AG04449 (cell line): ENCODE measurements at regions not wholly inside any gene's neighbourhood (a gene's known extent, or its start where the extent isn't known, plus 50 kb on each side); places are given as distances from the start of the nearest gene placed in this dataset.

Source experiments
- CTCF ChIA-PET: fragments of 350-600 bp; formaldehyde crosslinking; extraction: SDS; loops from one replicate; lab custom pipeline; 2021; ENCODE audit warnings: antibody characterized with exemption; lab: Yijun Ruan, JAX
- POLR2A ChIA-PET: fragments of 400-600, 350-600 bp; formaldehyde crosslinking; extraction: SDS; loops from one replicate; lab custom pipeline; 2020; ENCODE audit warnings: antibody characterized with exemption, inconsistent platforms; lab: Yijun Ruan, JAX
- DNase-seq: peaks from one replicate; pipeline ENCODE4 v3.0.0-alpha.2; 2010; ENCODE audit warnings: low read depth, low spot score
- H3K4me3 ChIP-seq: 2 replicates; pipeline ENCODE4 v1.5.1; 2011; ENCODE audit warnings: low read depth, mild to moderate bottlenecking, control low read depth, low read length
- TF ChIP-seq, protein P1 (sequence below): IDR thresholded peaks from one replicate; pipeline ENCODE4 v1.5.1; 2011; ENCODE audit warnings: mild to moderate bottlenecking, moderate library complexity, low read length, control low read depth, inconsistent platforms; ENCODE audit not compliant: insufficient read depth; ENCODE audit errors: missing control alignments

DNA sequence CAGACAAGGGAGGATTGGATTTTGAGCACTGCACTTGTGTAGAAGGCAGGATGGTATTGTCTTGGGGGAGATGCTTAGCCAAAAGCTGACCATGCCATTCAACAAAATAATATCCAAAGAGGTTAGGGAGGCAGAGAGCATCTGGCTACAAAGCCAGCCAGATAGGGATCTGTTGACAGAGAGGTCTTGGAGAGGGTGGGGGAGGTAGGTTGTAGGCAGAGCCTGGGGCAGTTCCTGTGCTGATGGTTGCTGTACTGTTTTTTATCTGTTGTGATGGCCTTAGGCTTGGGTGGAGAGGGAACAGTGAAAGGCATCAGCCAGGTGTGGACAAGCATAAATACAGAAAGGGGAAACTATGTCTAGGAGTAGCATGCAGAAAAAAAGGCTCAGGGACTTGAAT is 100.9 kb downstream of the AQP4 start:
- no peak overlapping the region for H3K4me3 ChIP-seq
- no peak for DNase-seq
- ChIA-PET CTCF (no interaction called here), POLR2A (no interaction called here)
- TF ChIP-seq, protein P1, sequence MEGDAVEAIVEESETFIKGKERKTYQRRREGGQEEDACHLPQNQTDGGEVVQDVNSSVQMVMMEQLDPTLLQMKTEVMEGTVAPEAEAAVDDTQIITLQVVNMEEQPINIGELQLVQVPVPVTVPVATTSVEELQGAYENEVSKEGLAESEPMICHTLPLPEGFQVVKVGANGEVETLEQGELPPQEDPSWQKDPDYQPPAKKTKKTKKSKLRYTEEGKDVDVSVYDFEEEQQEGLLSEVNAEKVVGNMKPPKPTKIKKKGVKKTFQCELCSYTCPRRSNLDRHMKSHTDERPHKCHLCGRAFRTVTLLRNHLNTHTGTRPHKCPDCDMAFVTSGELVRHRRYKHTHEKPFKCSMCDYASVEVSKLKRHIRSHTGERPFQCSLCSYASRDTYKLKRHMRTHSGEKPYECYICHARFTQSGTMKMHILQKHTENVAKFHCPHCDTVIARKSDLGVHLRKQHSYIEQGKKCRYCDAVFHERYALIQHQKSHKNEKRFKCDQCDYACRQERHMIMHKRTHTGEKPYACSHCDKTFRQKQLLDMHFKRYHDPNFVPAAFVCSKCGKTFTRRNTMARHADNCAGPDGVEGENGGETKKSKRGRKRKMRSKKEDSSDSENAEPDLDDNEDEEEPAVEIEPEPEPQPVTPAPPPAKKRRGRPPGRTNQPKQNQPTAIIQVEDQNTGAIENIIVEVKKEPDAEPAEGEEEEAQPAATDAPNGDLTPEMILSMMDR, result no peak

DNA sequence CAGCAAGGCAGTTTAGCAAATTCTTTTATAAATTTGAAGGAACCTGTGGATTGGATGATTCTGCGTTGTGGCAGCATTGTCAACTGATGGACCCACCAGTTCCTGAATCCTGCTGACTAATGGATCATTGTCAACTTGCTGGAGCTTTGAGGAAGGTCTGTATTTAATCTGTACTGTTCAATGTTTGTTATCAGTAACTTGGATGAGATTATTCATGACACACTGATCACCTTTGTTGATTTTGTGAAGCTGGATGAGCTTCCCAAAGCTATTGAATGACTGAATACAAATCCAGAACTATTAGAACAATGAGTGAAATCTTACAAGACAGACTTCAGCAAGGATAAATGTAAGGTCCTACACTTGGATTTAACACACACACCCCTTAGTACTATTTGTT is 101.3 kb downstream of the AQP4 start:
- ChIA-PET CTCF (no interaction called here), POLR2A (no interaction called here)
- TF ChIP-seq, protein P1, result no peak
- DNase-seq, result no peak
- H3K4me3 ChIP-seq, result no peak overlapping the region

- CTCF ChIA-PET, result no interaction called here
- no peak overlapping the region for H3K4me3 ChIP-seq
- no peak for DNase-seq
- TF ChIP-seq, protein P1, result no peak
- POLR2A ChIA-PET, result no interaction called here
Measured at GRCh38 chr18:26763446-26764110, 101.9 kb downstream of the AQP4 start.

DNA sequence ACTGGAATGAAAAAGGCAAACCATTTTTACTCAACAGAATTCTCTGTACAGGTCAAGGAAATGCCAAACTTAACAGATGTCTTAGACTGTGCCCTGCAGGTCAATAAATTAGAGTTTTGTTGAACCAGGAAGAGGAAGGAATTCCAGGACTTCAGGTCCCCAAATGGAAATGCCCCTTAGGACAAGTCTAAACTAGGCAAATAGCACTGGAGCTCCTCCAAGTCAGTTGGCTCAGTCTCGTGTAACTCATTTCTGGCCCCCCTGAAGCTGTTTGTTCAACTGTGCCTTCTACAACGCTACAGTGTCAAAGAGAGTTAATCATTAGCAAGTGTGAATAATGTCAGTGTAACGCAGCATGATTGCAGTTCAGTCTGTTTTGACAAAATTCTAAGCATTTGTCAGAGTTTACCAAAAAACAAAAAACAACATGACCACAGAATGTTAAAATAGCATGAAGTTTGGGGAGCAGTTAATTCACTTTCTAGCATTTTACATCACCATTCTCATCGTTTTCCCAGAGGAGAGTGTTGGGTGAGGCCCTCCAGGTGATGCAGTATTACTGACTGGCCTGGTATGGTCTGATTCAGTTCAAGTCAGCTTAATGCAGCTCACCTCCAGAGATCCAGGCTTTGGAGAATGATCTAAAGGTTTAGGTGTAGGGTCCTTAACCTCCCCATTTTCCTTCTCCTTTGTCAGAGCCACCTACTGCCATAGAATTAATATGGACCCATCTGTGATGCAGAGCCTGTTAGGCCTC is 108.1 kb downstream of the AQP4 start:
- no peak overlapping the region for H3K4me3 ChIP-seq
- TF ChIP-seq, protein P1, result no peak
- POLR2A ChIA-PET, result no interaction called here
- DNase-seq, result no peak
- CTCF ChIA-PET, result no interaction called here

DNA sequence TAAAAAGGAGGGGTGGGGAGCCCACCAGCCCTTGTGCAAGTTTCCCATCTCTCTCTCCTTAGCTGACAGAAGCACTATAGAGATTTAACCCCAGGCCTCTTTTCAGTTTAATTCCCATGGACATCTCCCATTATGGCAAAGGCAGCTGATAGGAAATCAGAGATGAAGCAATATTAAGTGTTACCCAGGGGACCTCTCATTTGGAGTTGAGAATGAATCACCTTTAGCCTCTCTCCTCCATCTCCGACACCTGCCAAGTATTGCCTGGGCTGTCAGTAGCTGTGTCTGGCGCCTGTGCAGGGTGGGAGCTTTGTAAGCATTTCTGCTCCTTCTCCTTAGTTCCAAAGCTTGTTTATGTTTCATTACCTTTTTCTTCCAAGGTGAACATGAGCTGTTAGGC is 109.0 kb downstream of the AQP4 start:
- H3K4me3 ChIP-seq, result no peak overlapping the region
- ChIA-PET CTCF (no interaction called here), POLR2A (no interaction called here)
- DNase-seq, result no peak
- TF ChIP-seq, protein P1, result no peak

- DNase-seq, result no peak
- TF ChIP-seq, protein P1, result no peak
- H3K4me3 ChIP-seq, result no peak overlapping the region
- CTCF ChIA-PET, result no interaction called here
- POLR2A ChIA-PET, result no interaction called here
Measured at GRCh38 chr18:26746826-26747475, 118.6 kb downstream of the AQP4 start.
